Naive B cell (primary cell): ENCODE measurements at regions not wholly inside any gene's neighbourhood (a gene's known extent, or its start where the extent isn't known, plus 50 kb on each side); places are given as distances from the start of the nearest gene placed in this dataset.
"Not testable (repeated sequence)": the region's sequence is repeated elsewhere in the genome, so short reads cannot be mapped to it uniquely, and the experiment has no call there.

Experiments
- ATAC-seq, 2 donors: fragments of 150-1000 bp; cut with Tn5 transposase; 2 replicates each; pipeline ENCODE4 v1.10.0; 2021; ENCODE audit warnings: low read depth in 2 of 2, mild to moderate bottlenecking in 2 of 2, moderate library complexity in 2 of 2
- DNase-seq: peaks from one replicate; pipeline ENCODE4 v3.0.0; 2022
- H3K27ac Mint-ChIP-seq, 6 donors: one replicate each; pipeline ENCODE4 v1.8.0; 2020 to 2022; ENCODE audit warnings: mild to moderate bottlenecking in 6 of 6, mixed read lengths in 6 of 6, moderate library complexity in 5 of 6, inconsistent platforms in 2 of 6
- H3K27me3 Mint-ChIP-seq, 3 donors: one replicate each; pipeline ENCODE4 v1.8.0; 2021 to 2022; ENCODE audit warnings: mixed read lengths in 3 of 3, mild to moderate bottlenecking in 1 of 3
- H3K36me3 Mint-ChIP-seq, 2 donors: one replicate each; pipeline ENCODE4 v1.8.0; 2020 to 2022; ENCODE audit warnings: mixed read lengths in 2 of 2, inconsistent platforms in 1 of 2, mild to moderate bottlenecking in 1 of 2
- H3K4me1 Mint-ChIP-seq, 3 donors: one replicate each; pipeline ENCODE4 v1.8.0; 2020 to 2022; ENCODE audit warnings: mixed read lengths in 3 of 3, inconsistent platforms in 1 of 3, mild to moderate bottlenecking in 1 of 3, moderate library complexity in 1 of 3
- H3K4me3 Mint-ChIP-seq, 8 donors: one replicate each; pipeline ENCODE4 v1.8.0; 2020 to 2022; ENCODE audit warnings: mild to moderate bottlenecking in 8 of 8, mixed read lengths in 8 of 8, moderate library complexity in 8 of 8, inconsistent platforms in 2 of 8
- H3K9me3 Mint-ChIP-seq, 7 donors: one replicate each; pipeline ENCODE4 v1.8.0; 2020 to 2022; ENCODE audit warnings: mixed read lengths in 7 of 7, mild to moderate bottlenecking in 5 of 7, inconsistent platforms in 2 of 7, moderate library complexity in 1 of 7

- Mint-ChIP-seq H3K27me3 (no peaks in the 10 kb centered on the region), H3K9me3 (peaks cover 0 to 22% (median 4%) of the 10 kb centered on the region in 7 donors), H3K4me1 (no peaks in the 10 kb centered on the region), H3K4me3 (no peak overlapping the region), H3K36me3 (peaks cover 0 to 10% of the 10 kb centered on the region in 2 donors), H3K27ac (peak overlapping the region in 1 of 6 donors; percentile 52)
- DNase-seq (no peak), ATAC-seq (no peak)
Measured at GRCh38 chr15:87704276-87704675, 552.3 kb downstream of the NTRK3 start.

GRCh38 chr15:87703327-87704111, 553.0 kb downstream of the NTRK3 start:
- Mint-ChIP-seq H3K27me3 (no peaks in the 10 kb centered on the region), H3K27ac (no peak overlapping the region)
- no peak for ATAC-seq

GRCh38 chr15:87702270-87702669, 554.3 kb downstream of the NTRK3 start:
- no peak for DNase-seq
- Mint-ChIP-seq H3K36me3 (peaks cover 0 to 10% of the 10 kb centered on the region in 2 donors), H3K27ac (no peak overlapping the region), H3K4me3 (no peak overlapping the region), H3K4me1 (no peaks in the 10 kb centered on the region), H3K27me3 (no peaks in the 10 kb centered on the region), H3K9me3 (peaks cover 0 to 22% (median 8%) of the 10 kb centered on the region in 7 donors)
- no peak for ATAC-seq

More at GRCh38 chr15:87703327-87704111, 553.0 kb downstream of the NTRK3 start:
- Mint-ChIP-seq H3K4me1 (no peaks in the 10 kb centered on the region), H3K4me3 (no peak overlapping the region), H3K36me3 (peaks cover 0 to 10% of the 10 kb centered on the region in 2 donors), H3K9me3 (peaks cover 0 to 22% (median 2%) of the 10 kb centered on the region in 7 donors)
- no peak for DNase-seq

GRCh38 chr15:87698467-87698866, 558.1 kb downstream of the NTRK3 start:
- not testable (repeated sequence) for H3K4me3 Mint-ChIP-seq, DNase-seq, H3K27ac Mint-ChIP-seq, H3K36me3 Mint-ChIP-seq, H3K27me3 Mint-ChIP-seq, H3K4me1 Mint-ChIP-seq, ATAC-seq
- peaks cover 4 to 23% (median 11%) of the 10 kb centered on the region in 7 donors for H3K9me3 Mint-ChIP-seq

GRCh38 chr15:87689716-87690115, 566.8 kb downstream of the NTRK3 start:
- no peaks in the 10 kb centered on the region for H3K4me1 Mint-ChIP-seq
- H3K27ac Mint-ChIP-seq: no peak overlapping the region
- no peaks in the 10 kb centered on the region for H3K27me3 Mint-ChIP-seq
- no peak for DNase-seq
- peaks cover 1 to 21% (median 4%) of the 10 kb centered on the region in 7 donors for H3K9me3 Mint-ChIP-seq
- no peak overlapping the region for H3K4me3 Mint-ChIP-seq
- no peak for ATAC-seq
- no peaks in the 10 kb centered on the region for H3K36me3 Mint-ChIP-seq

- H3K27me3 Mint-ChIP-seq: no peaks in the 10 kb centered on the region
- H3K36me3 Mint-ChIP-seq: no peaks in the 10 kb centered on the region
- DNase-seq (no peak), ATAC-seq (no peak)
- peak overlapping the region in 1 of 8 donors; percentile 43 for H3K4me3 Mint-ChIP-seq
- H3K4me1 Mint-ChIP-seq: no peaks in the 10 kb centered on the region
- no peak overlapping the region for H3K27ac Mint-ChIP-seq
- H3K9me3 Mint-ChIP-seq: peaks cover 1 to 14% (median 4%) of the 10 kb centered on the region in 7 donors
Measured at GRCh38 chr15:87687523-87687870, 569.0 kb downstream of the NTRK3 start.

- Mint-ChIP-seq H3K27me3 (no peaks in the 10 kb centered on the region), H3K4me3 (no peak overlapping the region), H3K27ac (no peak overlapping the region)
Measured at GRCh38 chr15:87686841-87687522, 569.6 kb downstream of the NTRK3 start.

GRCh38 chr15:87686339-87686738, 570.2 kb downstream of the NTRK3 start:
- H3K4me3 Mint-ChIP-seq: no peak overlapping the region
- DNase-seq (no peak), ATAC-seq (no peak)
- no peaks in the 10 kb centered on the region for H3K27me3 Mint-ChIP-seq
- H3K36me3 Mint-ChIP-seq: no peaks in the 10 kb centered on the region
- H3K4me1 Mint-ChIP-seq: no peaks in the 10 kb centered on the region
- peaks cover 0 to 18% (median 2%) of the 10 kb centered on the region in 7 donors for H3K9me3 Mint-ChIP-seq
- no peak overlapping the region for H3K27ac Mint-ChIP-seq

More at GRCh38 chr15:87686841-87687522, 569.6 kb downstream of the NTRK3 start:
- ATAC-seq (no peak), DNase-seq (no peak)
- Mint-ChIP-seq H3K36me3 (no peaks in the 10 kb centered on the region), H3K9me3 (peaks cover 1 to 18% (median 3%) of the 10 kb centered on the region in 7 donors), H3K4me1 (no peaks in the 10 kb centered on the region)

GRCh38 chr15:87682527-87682926, 574.0 kb downstream of the NTRK3 start:
- no peak overlapping the region for H3K27ac Mint-ChIP-seq
- peaks cover 3 to 34% (median 10%) of the 10 kb centered on the region in 7 donors for H3K9me3 Mint-ChIP-seq
- H3K27me3 Mint-ChIP-seq: no peaks in the 10 kb centered on the region
- no peak overlapping the region for H3K4me3 Mint-ChIP-seq
- H3K36me3 Mint-ChIP-seq: peaks cover 0 to 4% of the 10 kb centered on the region in 2 donors
- ATAC-seq: no peak
- peaks cover 0 to 5% (median 0%) of the 10 kb centered on the region in 3 donors for H3K4me1 Mint-ChIP-seq
- no peak for DNase-seq

- H3K4me3 Mint-ChIP-seq: no peak overlapping the region
- H3K9me3 Mint-ChIP-seq: peaks cover 5 to 48% (median 20%) of the 10 kb centered on the region in 7 donors
- no peaks in the 10 kb centered on the region for H3K27me3 Mint-ChIP-seq
- peak overlapping the region in 2 of 6 donors; percentile 56 to 75 for H3K27ac Mint-ChIP-seq
- H3K4me1 Mint-ChIP-seq: peaks cover 0 to 5% (median 0%) of the 10 kb centered on the region in 3 donors
- H3K36me3 Mint-ChIP-seq: peaks cover 0 to 8% of the 10 kb centered on the region in 2 donors
- no peak for ATAC-seq
- DNase-seq: no peak
Measured at GRCh38 chr15:87681104-87681503, 575.4 kb downstream of the NTRK3 start.

- no peak overlapping the region for H3K27ac Mint-ChIP-seq
- ATAC-seq (no peak), DNase-seq (no peak)
- peaks cover 0 to 5% (median 0%) of the 10 kb centered on the region in 3 donors for H3K4me1 Mint-ChIP-seq
- H3K9me3 Mint-ChIP-seq: peaks cover 5 to 54% (median 20%) of the 10 kb centered on the region in 7 donors
- no peak overlapping the region for H3K4me3 Mint-ChIP-seq
- no peaks in the 10 kb centered on the region for H3K27me3 Mint-ChIP-seq
- peaks cover 0 to 8% of the 10 kb centered on the region in 2 donors for H3K36me3 Mint-ChIP-seq
Measured at GRCh38 chr15:87680208-87680607, 576.3 kb downstream of the NTRK3 start.

GRCh38 chr15:87675271-87675670, 581.3 kb downstream of the NTRK3 start:
- Mint-ChIP-seq H3K9me3 (peaks cover 8 to 46% (median 17%) of the 10 kb centered on the region in 7 donors), H3K36me3 (peaks cover 0 to 8% of the 10 kb centered on the region in 2 donors), H3K27me3 (no peaks in the 10 kb centered on the region), H3K27ac (no peak overlapping the region), H3K4me3 (no peak overlapping the region), H3K4me1 (no peaks in the 10 kb centered on the region)
- DNase-seq (no peak), ATAC-seq (no peak)

- H3K27ac Mint-ChIP-seq: no peak overlapping the region
Measured at GRCh38 chr15:87672309-87673288, 583.9 kb downstream of the NTRK3 start.

More at GRCh38 chr15:87672309-87673288, 583.9 kb downstream of the NTRK3 start:
- DNase-seq (no peak), ATAC-seq (no peak)
- peaks cover 6 to 50% (median 19%) of the 10 kb centered on the region in 7 donors for H3K9me3 Mint-ChIP-seq
- H3K36me3 Mint-ChIP-seq: peaks cover 0 to 5% of the 10 kb centered on the region in 2 donors
- no peaks in the 10 kb centered on the region for H3K27me3 Mint-ChIP-seq
- H3K4me3 Mint-ChIP-seq: no peak overlapping the region
- H3K4me1 Mint-ChIP-seq: no peaks in the 10 kb centered on the region
